ENCODE measurements at regions not wholly inside any gene's neighbourhood (a gene's known extent, or its start where the extent isn't known, plus 50 kb on each side); places are given as distances from the start of the nearest gene placed in this dataset. TPM values are rescaled to one million over a fixed set of nuclear protein-coding genes. Genes with fewer than 3 reads are reported as not detected.

Small RNA genes in the stretch of these regions (small RNA-seq; reads per million reads assigned to genes)
- not detected for gene AC139085.1 (ENCODE audit: insufficient read depth, insufficient read length, low read depth, low replicate concordance)
